ENCODE measurements at regions not wholly inside any gene's neighbourhood (a gene's known extent, or its start where the extent isn't known, plus 50 kb on each side); places are given as distances from the start of the nearest gene placed in this dataset.

GRCh38 chrX:117510453-117510852, 606.2 kb downstream of the KLHL13 start:
- WGBS, 2 donors: 18 to 21% methylated on average over 3 of the region's 3 CpGs
- Histone ChIP-seq H3K36me3 (no peaks in the 10 kb centered on the region), H3K27me3 (no peaks in the 10 kb centered on the region), H3K4me3 (no peak overlapping the region), H3K27ac (no peak overlapping the region), H3K9me3 (no peaks in the 10 kb centered on the region), H3K4me1 (no peaks in the 10 kb centered on the region)
- DNase-seq (ENCODE audit: low spot score in 2 of 2): no peak
- no peak for TF ChIP-seq POLR2A (IDR thresholded peaks at IDR 0.05)
- TF ChIP-seq CTCF (IDR thresholded peaks at IDR 0.05): peak in 2 of 5 experiments; percentile 7 to 8

DNA sequence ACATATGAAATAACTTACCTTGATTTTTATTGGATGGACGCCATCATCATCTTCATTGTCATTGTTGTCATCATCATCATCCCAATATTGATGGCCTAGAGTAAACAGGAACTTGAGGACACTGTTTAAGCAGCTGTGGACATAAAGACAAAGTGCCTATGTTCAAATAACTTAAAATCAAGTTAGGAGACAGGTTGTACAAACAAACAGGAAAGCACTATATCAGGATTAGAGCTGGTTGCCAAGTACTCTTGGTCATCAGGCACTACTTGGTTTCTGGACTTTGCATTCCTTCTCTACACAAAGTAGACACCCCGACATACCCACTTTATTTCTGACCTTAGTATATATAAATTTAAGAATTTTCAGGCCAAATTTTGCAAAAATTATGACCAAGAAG, 608.6 kb downstream of the KLHL13 start:
- H3K4me3 ChIP-seq: no peak overlapping the region
- WGBS, 2 donors: 51 to 94% methylated on average over 2 of the region's 2 CpGs
- DNase-seq (ENCODE audit: low spot score in 2 of 2): no peak
- no peaks in the 10 kb centered on the region for H3K36me3 ChIP-seq
- TF ChIP-seq EP300 (IDR thresholded peaks at IDR 0.05) (no peak), CTCF (IDR thresholded peaks at IDR 0.05) (no peak), POLR2A (IDR thresholded peaks at IDR 0.05) (no peak)
- H3K4me1 ChIP-seq: no peaks in the 10 kb centered on the region
- H3K9me3 ChIP-seq: no peaks in the 10 kb centered on the region
- no peak overlapping the region for H3K27ac ChIP-seq
- no peaks in the 10 kb centered on the region for H3K27me3 ChIP-seq

DNA sequence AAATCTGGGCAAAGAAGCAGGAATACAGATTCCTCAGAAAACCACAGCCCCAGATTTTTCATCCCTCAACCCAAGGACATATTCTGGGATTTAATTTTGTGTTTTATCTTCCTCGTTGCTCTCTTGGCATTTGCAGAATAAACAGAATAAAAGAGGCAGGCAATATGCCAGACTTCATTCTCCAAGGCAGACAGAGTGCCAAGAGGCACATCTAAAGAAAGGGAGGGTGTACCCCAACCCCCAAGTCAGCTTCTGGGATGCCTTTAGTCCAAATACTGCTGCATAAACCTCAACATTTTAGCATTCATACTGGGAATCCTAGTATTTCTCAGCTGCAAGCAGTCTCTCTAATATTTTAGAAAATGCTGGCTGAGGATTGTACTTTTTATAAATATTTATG, 629.2 kb downstream of the KLHL13 start:
- no peaks in the 10 kb centered on the region for H3K36me3 ChIP-seq
- H3K27ac ChIP-seq: no peak overlapping the region
- 8 to 15% methylated on average over 1 of the region's 1 CpG for WGBS, 2 donors

GRCh38 chrX:117483950-117484349, 632.7 kb downstream of the KLHL13 start:
- no peak for DNase-seq (ENCODE audit: low spot score in 2 of 2)
- Histone ChIP-seq H3K27me3 (no peaks in the 10 kb centered on the region), H3K4me3 (no peak overlapping the region), H3K27ac (no peak overlapping the region), H3K36me3 (no peaks in the 10 kb centered on the region), H3K9me3 (no peaks in the 10 kb centered on the region), H3K4me1 (no peaks in the 10 kb centered on the region)
- 77 to 100% methylated on average over 3 to 6 of the region's 6 CpGs for WGBS, 2 donors
- no peak for TF ChIP-seq POLR2A (IDR thresholded peaks at IDR 0.05)

More for the DNA sequence above, 629.2 kb downstream of the KLHL13 start:
- Histone ChIP-seq H3K27me3 (no peaks in the 10 kb centered on the region), H3K4me1 (no peaks in the 10 kb centered on the region), H3K9me3 (no peaks in the 10 kb centered on the region), H3K4me3 (no peak overlapping the region)
- DNase-seq (ENCODE audit: low spot score in 2 of 2): no peak
- TF ChIP-seq EP300 (IDR thresholded peaks at IDR 0.05) (no peak), POLR2A (IDR thresholded peaks at IDR 0.05) (no peak), CTCF (IDR thresholded peaks at IDR 0.05) (no peak)

DNA sequence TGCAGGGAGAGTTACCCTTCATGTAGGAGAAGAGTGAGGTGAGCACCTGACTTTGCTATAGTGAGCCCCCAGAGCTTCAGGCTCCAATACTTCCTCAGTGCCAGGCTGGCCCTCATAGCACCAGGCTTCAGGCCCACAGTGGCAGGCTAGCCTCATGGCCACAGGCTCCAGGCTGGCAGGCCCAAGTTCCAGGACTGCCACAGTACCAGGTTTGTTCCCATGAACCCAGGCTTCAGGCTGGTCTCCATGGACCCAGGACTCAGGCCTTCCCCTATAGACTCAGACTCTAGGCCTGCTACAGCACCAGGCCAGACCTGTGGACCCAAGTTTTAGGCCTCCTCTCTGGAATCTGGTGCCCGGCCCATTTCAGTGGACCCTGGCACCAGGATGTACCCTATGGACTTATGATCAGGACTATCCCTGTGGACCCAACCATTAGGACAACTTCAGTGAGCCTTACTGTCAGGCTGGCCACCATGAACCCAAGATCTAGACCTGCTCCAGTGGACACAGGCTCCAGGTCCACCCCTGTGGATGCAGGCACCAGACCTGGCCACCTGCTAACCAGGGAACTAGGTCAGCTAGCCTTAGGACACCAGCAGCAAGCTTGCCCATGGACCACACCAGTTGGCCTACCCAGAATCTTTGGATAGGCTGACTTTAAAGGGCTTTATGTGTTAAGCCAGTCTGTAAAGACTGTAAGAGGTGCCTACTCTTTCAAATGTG, 658.2 kb downstream of the KLHL13 start:
- no peaks in the 10 kb centered on the region for H3K4me1 ChIP-seq
- whole genome bisulfite sequencing, 2 donors: 80% methylated on average over 1 of the region's 1 CpG; no CpG with 5 or more reads in 1 of the 2 donors
- no peak overlapping the region for H3K4me3 ChIP-seq
- peaks cover 0 to 3% (median 1%) of the 10 kb centered on the region in 4 donors for H3K9me3 ChIP-seq
- H3K36me3 ChIP-seq: no peaks in the 10 kb centered on the region
- no peaks in the 10 kb centered on the region for H3K27me3 ChIP-seq
- H3K27ac ChIP-seq: no peak overlapping the region
- no peak for TF ChIP-seq CTCF (IDR thresholded peaks at IDR 0.05)
- no peak for TF ChIP-seq EP300 (IDR thresholded peaks at IDR 0.05)
- TF ChIP-seq POLR2A (IDR thresholded peaks at IDR 0.05): no peak
- DNase-seq (ENCODE audit: low spot score in 2 of 2): no peak
